GM21737 (cell line): ENCODE measurements at regions not wholly inside any gene's neighbourhood (a gene's known extent, or its start where the extent isn't known, plus 50 kb on each side); places are given as distances from the start of the nearest gene placed in this dataset.
"Not testable (repeated sequence)": the region's sequence is repeated elsewhere in the genome, so short reads cannot be mapped to it uniquely, and the experiment has no call there.

Experiments used
- ATAC-seq: cut with Tn5 transposase; IDR thresholded peaks from one replicate; pipeline ENCODE4 v1.9.1; 2021; ENCODE audit warnings: mild to moderate bottlenecking, moderate library complexity; ENCODE audit not compliant: unreplicated experiment

DNA sequence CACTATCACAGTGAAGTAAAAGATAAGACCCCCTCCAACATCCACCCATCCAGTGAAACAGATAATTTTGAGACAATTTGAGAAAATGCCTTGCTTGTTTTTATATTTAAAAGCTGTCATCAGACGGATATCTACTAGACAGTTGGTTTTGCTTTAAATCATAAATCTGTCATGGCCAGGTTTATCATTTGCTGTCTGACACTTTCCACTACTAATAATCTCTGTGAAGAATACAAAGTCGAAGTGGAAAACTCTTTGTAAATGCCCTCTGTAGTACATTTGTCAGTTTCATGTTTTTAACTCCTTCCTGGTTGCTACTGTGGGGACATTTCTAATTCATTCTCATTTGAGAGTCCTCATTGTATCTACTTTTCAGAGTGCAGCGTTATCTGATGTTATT lies 1606.2 kb upstream of the PCDH7 start:
- no peak for ATAC-seq

DNA sequence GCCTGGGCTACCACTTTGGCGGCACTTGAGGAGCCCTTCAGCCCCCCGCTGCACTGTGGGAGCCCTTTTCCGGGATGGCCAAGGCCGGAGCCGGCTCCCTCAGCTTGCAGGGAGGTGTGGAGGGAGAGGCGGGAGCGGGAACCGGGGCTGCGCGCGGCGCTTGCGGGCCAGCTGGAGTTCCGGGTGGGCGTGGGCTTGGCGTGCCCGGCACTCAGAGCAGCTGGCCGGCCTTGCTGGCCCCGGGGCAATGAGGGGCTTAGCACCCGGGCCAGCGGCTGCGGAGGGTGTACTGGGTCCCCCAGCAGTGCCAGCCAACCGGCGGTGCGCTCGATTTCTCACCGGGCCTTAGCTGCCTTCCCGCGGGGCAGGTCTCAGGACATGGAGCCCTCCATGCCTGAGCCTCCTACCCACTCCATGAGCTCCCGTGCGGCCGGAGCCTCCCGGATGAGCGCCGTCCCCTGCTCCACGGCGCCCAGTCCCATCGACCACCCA lies 1602.9 kb upstream of the PCDH7 start:
- ATAC-seq = not testable (repeated sequence)

DNA sequence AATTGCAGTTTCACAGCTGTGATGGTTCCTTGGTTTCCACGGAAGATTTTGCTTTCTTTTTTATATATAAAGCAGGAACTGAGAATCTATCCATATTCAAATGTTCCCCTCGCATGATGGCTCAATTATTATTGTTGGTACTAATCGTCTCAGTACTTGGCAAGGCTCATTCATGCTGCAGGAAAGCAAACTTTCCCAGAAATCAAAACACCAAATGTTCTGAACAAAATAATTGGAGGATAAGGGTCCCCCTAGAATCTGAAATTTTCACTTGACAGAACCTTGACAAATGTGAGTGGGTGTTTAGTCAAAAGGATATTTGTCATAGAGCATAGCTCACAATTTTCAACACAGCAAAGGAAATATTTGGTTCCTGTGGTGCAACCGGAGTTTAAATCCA lies 1598.6 kb upstream of the PCDH7 start:
- ATAC-seq = no peak

DNA sequence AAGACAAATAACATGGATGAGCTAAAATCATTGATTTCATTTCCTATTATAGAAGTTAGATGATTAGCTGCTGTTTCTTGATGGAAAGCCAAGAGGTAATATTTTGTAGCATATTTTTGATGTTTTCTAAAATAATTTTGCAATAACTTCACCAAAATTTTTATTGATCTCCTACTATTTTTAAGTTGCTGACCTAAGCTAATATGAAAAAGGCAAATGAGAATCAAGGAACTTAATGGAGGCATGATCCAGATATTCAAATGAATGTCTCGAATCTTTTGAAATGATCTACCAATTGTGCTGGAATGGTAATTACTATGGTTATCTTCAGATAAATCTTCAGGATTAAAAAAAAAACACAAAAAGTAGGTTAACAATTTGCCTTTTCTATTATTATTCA lies 1591.4 kb upstream of the PCDH7 start:
- ATAC-seq = no peak

DNA sequence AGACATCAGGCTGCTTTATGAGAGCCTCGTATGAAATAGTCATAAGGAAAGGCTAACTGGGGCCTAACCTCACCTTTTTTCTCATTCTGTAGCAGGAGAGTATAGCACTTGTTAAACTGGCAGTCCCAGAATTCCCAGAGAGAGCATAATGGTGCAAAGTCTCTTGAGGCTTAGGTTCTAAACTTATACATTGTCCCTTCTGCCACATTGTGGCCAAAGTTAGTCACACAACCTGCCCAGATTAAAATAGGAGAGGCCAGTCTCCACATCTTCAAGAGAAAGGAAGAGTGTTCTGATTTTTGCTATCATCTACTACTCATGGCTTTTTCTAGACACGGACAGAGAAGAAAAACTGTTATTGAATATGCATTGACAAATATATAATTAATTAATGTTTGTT lies 1588.9 kb upstream of the PCDH7 start:
- ATAC-seq = no peak

DNA sequence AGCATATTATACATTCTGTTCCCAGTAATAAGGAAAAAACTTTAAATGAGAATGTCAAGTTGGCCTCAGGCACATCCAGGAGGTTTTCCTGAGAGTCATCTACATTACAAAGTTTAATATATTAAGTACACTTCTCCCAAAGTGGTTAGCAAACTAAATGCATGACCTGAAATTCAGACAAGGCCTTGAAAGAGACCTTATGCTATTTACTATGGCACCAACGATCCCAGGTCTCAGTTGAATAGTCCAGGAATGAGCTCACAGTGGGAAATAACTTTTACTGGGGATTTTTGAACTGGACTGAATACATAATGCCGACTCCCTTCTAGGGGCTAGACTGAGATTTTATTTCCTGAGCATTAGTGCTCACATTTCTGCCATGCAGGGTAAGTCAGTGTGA lies 1577.5 kb upstream of the PCDH7 start:
- ATAC-seq = no peak

DNA sequence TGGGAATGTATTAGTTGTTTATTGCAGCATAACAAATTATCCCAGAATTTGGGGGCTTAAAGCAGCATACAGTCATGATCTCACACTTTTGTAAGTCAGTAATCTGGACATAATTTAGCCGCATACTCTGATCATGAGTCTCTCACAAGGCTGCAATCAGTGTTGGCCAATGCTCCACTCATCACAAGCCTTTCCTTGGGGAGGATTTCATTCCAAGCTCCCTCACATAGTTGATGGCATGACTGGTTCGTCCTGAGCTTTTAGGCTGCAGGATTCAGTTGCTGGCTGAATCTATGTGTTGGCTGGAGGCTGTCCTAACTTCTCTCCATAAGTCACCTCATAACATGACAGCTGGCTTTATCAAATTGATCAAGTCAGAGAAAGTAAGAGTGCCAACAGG lies 1568.6 kb upstream of the PCDH7 start:
- ATAC-seq = no peak

DNA sequence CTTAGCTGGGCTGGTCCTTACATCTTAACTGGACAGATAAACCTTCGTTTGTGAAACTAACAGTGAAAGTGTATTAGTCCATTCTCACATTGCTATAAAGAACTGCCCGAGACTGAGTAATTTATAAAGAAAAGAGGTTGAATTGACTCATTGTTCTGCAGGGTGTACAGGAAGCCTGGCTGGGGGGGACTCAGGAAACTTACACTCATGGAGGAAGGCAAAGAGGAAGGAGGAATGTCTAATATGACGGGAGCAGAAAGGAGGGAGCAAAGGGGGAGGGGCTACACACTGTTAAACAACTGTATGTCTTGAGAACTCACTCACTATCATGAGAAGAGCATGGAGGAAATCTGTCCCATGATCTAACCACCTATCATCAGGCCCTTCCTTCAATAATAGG lies 1566.5 kb upstream of the PCDH7 start:
- no peak for ATAC-seq

DNA sequence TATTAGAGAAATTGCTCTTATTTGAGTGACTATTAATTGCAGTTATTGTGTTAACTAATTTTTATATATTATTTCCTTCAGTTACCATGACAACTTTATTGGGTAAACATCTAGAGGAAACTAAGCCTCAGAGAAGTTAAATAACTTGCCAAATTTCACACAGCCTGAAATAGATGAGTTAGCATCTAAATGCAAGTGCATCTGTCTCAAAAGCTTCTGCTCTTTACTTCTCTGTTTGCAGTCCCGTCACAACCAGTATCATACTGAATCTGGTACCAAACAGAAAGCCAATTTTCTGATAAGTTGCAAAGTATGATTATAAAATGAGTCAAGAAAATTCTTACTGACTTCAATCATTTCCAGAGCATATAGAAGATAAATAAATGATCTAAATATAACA lies 1544.9 kb upstream of the PCDH7 start:
- no peak for ATAC-seq

DNA sequence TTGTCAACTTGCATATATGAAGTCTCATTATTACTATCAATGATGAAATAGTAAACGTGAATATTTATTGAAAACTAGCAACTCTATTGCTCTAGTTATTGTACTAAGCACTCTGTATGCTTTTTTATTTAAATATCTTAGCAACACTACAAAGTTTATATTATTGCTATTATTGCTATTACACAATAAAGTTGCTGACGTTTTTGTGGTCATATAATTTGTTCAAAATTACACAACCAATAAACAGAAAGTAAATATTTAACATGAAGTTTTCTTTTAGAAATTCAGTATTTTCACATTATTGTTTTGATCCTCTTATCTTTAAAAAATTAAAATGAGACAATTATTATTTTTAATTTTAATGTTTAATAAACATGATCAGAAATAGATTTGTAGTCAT lies 1521.1 kb upstream of the PCDH7 start:
- ATAC-seq = no peak

DNA sequence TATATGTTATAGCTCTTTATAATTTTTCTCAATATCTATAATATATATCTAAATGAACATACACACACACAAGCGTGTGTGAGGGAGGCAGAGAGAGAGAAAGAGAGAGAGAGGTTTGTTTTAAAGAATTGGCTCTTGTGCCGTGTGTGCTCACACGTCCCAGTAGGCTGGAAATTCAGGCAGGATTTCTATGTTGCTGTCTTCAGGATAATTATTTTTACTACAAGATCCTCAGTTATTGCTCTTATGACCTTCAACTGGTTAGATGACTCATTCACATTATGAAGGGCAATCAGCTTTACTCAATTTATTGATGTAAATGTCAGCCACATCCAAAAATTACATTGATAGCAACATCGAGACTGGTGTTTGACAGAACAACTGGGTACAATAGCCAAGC lies 1520.7 kb upstream of the PCDH7 start:
- no peak for ATAC-seq

DNA sequence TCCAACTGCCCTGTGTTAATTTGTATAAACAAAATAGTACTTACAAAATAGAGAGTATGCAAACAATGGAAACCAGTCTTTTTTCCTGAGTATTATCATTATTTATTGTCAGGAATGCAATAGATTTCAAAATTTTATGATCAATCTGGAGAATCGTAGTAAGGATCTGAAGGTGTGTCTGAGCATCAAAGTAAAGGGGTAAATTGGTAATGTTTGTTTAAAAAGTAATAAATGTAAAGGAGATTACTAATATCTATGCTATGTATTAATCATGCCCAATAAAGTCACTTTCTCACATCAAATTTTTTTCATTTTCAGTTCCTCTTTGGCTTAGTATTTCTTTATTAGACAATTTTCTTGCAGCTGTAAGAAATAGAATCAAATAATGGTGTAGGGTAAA lies 1507.1 kb upstream of the PCDH7 start:
- no peak for ATAC-seq

DNA sequence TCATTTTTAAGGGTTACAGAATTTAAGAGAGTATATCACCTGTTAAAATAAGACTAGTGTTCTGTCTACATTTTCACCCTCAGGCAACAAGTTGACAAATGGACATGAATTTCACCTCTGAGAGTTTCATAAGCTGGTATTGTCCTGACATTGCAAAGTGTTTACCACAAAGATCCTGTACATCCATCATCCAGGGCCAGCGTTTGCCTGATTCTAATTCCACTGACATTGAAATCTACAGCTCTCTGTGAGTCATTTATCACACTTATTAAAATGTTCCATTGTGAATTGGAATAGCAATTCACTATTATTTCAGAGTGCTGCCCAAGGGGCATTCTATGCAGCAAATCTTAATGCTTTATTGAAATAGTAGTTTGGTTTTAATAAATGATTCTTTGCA lies 1499.4 kb upstream of the PCDH7 start:
- no peak for ATAC-seq

DNA sequence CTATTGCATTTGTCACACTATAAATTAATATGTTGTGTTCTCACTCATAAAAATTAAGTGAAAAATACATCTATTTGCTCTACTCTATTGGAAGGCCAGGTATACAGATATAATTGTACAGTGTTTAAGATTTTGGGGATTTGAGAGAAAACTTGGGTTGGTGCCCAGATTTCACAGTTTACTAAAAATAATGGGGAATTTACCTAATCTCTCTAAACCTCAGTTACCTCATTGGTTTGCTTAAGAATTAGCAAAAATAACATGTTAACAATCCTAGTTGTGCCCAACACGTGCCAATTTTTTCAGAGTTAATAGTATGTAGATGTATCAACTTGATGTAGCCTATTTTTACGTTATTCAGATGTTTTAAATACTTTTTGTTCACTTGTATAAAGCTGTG lies 1495.3 kb upstream of the PCDH7 start:
- ATAC-seq = no peak

DNA sequence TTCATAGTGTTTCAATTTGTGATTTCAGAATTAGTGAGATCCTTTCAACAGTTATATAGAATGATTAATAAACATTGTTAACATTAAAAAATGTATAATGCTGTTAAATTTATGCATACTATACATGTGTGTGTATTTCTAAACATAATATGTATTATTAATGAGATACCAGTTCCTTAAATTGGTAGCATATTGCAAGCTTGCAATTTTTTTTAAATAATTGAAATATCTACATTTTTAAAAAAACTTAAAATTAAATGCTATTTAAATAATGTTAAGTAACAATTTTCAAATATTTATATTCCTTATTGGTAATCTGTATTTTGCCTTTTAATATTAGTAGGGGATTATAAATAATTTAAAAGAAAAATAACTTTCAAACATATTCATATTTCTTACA lies 1479.5 kb upstream of the PCDH7 start:
- ATAC-seq = no peak

DNA sequence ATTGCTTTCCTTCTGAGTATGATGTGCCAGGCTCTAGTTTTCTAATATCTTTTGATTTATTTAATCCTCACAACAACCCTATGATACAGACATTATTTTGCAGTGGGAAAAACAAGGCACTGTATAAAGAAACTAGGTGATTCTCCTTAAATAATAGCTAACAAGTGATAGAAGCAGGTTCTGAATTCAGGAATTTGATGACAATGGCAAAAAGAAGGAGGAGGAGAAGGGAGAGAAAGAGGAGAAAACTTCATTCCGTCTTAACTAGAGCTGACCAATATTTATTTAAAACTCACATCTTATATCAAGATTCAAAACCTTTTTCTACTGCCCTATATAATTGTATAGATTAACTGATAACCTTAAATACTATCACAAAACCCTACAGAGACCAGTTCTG lies 1477.1 kb upstream of the PCDH7 start:
- ATAC-seq = no peak

DNA sequence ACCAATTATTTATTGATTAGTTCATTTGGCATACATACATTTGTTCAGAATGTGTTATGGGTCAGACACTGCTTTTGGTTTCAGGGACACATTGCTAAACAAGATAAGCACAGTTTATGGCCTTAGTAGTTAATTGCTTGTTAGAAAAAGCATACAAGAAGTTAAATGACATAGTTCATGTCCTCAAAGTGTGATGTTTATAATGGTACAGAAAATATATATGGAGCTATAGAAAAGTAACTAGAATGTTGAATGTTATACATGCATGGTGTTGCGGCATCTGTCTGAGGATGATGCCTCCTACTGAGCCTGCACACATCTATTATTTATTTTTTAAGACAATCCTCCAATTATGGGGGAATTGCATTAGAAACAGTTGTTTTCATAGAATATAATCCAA lies 1476.3 kb upstream of the PCDH7 start:
- no peak for ATAC-seq

DNA sequence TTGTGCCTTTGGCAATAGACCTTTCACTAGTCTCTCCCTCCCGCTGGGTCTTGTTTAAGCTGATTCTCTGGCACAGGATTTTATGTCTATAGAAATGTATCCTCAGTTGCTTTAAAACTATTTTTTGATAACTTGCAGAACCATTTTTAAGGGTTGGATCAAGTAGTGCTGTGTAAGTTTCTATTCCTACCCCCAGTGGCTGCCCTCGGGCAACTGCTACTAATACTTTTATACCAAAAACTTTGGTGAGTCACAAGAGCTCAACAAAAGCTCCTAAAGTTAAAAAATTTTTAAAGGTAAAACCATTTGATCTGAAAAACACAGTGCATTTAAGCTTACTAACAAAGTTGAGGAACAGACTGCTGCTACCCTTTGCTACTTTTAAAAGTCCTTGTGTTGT lies 1460.6 kb upstream of the PCDH7 start:
- no peak for ATAC-seq

DNA sequence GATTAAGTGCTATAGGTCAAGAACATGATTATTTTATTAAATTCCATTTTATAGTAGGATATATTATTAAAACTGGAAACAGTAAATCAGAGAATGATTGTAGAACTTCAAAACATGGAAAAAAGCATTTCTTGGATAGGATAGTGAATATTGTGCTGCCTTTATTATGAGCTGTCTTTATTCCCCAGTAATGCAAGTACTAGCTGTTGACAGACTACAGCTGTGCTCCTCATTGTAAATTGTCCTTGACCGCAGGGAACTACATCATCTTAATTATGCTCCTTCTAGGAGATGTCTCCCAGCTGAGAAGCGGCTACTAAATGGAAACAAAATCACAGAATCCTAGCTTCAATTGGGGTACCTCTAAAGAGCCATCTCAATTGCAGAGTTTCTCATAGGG lies 1457.2 kb upstream of the PCDH7 start:
- no peak for ATAC-seq

DNA sequence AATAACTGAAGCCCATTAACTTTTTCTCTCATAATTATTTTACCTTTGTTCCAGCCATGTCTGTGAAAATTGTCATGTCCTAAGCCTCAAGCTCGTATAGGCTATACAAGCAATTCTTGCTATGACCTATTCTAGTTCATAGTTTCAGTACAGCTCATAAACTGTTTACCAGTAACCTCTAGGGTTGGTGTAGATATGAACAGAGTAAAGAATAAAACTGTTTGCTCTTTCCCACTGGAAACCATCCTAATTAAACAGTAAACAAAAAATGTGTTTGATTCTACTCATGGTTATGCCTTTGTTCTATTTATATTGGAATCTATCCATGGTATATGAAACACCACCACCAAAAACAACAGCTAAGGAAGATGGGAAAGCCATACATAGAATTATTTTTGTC lies 1444.0 kb upstream of the PCDH7 start:
- no peak for ATAC-seq

DNA sequence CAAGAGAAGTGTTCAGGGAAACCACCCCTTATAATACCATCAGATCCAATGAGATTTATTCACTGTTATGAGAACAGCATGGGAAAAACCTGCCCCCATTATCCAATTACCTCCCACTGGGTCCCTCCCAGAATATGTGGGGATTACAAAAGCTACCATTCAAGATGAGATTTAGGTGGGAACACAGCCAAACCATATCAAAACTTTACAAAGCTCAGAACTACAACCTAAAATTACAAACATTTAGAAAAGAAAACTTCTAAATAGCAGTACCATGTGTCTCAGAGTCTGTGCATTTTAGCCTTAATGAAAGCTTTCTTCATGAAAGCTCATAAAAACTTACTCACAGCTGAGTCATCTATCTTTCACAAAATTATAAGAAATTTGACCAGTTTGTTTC lies 1442.8 kb upstream of the PCDH7 start:
- no peak for ATAC-seq

DNA sequence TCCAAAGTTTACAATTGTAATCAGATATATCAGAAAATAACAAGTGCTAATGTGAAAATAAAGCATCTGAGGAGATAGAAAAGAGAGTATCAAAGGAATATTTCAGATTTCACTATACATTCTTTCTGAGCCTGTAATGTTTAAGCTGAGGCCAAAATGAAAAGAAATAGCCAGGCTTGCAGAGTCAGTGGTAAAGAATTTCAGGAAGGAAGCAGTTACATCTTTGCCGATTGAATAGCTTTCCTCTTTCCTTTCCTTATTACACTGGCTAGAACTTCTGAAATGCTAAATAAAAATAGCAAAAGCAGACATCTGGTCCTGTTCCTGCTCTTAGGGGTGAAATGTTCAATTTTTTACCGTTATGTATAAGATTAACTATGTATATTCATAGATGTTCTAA lies 1441.6 kb upstream of the PCDH7 start:
- ATAC-seq = no peak

DNA sequence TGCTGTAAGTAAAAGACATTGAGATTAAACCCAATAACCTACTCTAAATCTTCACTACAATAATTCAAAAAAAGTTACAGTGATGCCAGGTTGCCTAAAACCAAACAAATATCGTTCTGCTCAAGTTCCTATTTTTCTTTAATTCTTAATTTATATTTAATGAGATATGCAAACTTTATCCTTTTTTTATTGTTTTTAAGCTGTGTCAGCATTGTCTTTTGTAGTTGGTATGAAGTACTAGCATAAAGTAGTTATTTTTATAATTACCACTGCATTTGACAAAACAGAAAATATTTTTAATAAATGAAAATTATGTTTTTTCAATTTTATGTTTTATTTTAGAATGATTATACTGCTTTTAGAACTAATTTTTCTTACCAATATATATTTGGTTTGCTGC lies 1431.1 kb upstream of the PCDH7 start:
- no peak for ATAC-seq

DNA sequence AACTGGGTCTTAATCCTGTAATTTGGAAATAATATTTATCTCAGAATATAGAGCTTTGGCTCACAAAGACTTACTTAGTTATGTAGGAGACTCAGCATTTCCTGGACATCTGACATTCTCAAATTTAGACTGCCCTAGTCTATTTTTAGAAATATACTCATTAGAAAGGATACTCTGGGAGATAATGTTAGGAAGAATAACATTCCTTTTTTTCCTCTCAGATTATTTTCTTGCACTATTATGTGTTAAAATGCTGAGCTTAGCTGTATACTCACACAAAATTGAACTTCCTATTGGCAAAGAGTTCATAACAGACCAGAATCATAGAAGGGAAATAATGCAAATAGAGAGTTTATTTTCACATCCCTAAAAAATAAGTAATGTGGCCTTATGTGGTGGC lies 1424.9 kb upstream of the PCDH7 start:
- no peak for ATAC-seq
